Breast epithelium (tissue), 3 donors: ENCODE measurements at regions not wholly inside any gene's neighbourhood (a gene's known extent, or its start where the extent isn't known, plus 50 kb on each side); places are given as distances from the start of the nearest gene placed in this dataset.

ENCODE experiments used
- CTCF ChIP-seq, 3 donors: fragments of 450-650 bp; IDR thresholded peaks; one replicate each; pipeline ENCODE4 v1.5.1; 2016 to 2017; ENCODE audit warnings: antibody characterized with exemption in 3 of 3, mild to moderate bottlenecking in 3 of 3, moderate library complexity in 3 of 3
- POLR2A ChIP-seq: fragments of 450-650 bp; IDR thresholded peaks from one replicate; pipeline ENCODE4 v1.6.1; 2016; ENCODE audit warnings: antibody characterized with exemption, mild to moderate bottlenecking, moderate library complexity
- POLR2AphosphoS5 ChIP-seq, 3 donors: sonication (generic); formaldehyde crosslinking; IDR thresholded peaks; one replicate each; pipeline ENCODE4 v1.6.1; 2017; ENCODE audit warnings: antibody characterized with exemption in 3 of 3

GRCh38 chr1:25081496-25081895, 150.8 kb downstream of the SYF2 start:
- TF ChIP-seq CTCF (IDR thresholded peaks at IDR 0.05) = no peak
- TF ChIP-seq POLR2A = no peak
- TF ChIP-seq POLR2AphosphoS5 (IDR thresholded peaks at IDR 0.05) = no peak
